WTC11 (cell line): ENCODE measurements at regions not wholly inside any gene's neighbourhood (a gene's known extent, or its start where the extent isn't known, plus 50 kb on each side); places are given as distances from the start of the nearest gene placed in this dataset.

Source experiments
- ATAC-seq: fragments of 200-7000 bp; cut with Tn5 transposase; 2 replicates; pipeline ENCODE4 v1.10.0; 2021; ENCODE audit warnings: mild to moderate bottlenecking, moderate library complexity
- CTCF ChIA-PET: fragments of 300-600 bp; sonication (Branson Sonifier 250); formaldehyde crosslinking; loops from one replicate; lab custom pipeline; 2021; ENCODE audit warnings: antibody characterized with exemption; lab: Charles Lee
- POLR2A ChIA-PET: fragments of 350-600 bp; sonication (Branson Sonifier 250); formaldehyde crosslinking; loops from one replicate; lab custom pipeline; 2021; ENCODE audit warnings: antibody characterized with exemption; lab: Charles Lee
- DNase-seq: peaks from one replicate; pipeline ENCODE4 v3.0.0; 2021; ENCODE audit warnings: low spot score
- H3K27ac Mint-ChIP-seq: 2 replicates; pipeline ENCODE4 v1.8.0; 2021; ENCODE audit warnings: mixed read lengths
- H3K27me3 Mint-ChIP-seq: 2 replicates; pipeline ENCODE4 v1.8.0; 2021; ENCODE audit warnings: low read depth, mild to moderate bottlenecking, moderate library complexity, mixed read lengths
- H3K36me3 Mint-ChIP-seq: 2 replicates; pipeline ENCODE4 v1.8.0; 2021; ENCODE audit warnings: mixed read lengths
- H3K4me1 Mint-ChIP-seq: 2 replicates; pipeline ENCODE4 v1.8.0; 2022; ENCODE audit warnings: mixed read lengths
- H3K4me3 Mint-ChIP-seq: 2 replicates; pipeline ENCODE4 v1.8.0; 2021; ENCODE audit warnings: mild to moderate bottlenecking, moderate library complexity, mixed read lengths
- H3K9me3 Mint-ChIP-seq: 2 replicates; pipeline ENCODE4 v1.8.0; 2021; ENCODE audit warnings: mixed read lengths
- AFF4 ChIP-seq: sonication (generic); formaldehyde crosslinking; IDR thresholded peaks from 2 replicates; pipeline ENCODE4 v1.8.1; 2023; ENCODE audit warnings: mild to moderate bottlenecking, missing genetic modification reagents, borderline replicate concordance
- CDX4 ChIP-seq: fragments of 250-450 bp; sonication (Bioruptor Pico); IDR thresholded peaks from 2 replicates; pipeline ENCODE4 v1.9.0; 2021; ENCODE audit warnings: moderate library complexity, mild to moderate bottlenecking, inconsistent platforms, borderline replicate concordance
- CREM ChIP-seq: sonication (generic); formaldehyde crosslinking; IDR thresholded peaks from 2 replicates; pipeline ENCODE4 v1.8.1; 2022; ENCODE audit warnings: mild to moderate bottlenecking, missing genetic modification reagents, moderate library complexity
- E2F5 ChIP-seq: sonication (generic); formaldehyde crosslinking; IDR thresholded peaks from 2 replicates; pipeline ENCODE4 v1.8.1; 2022; ENCODE audit warnings: mild to moderate bottlenecking, moderate library complexity, missing genetic modification reagents
- FOXP4 ChIP-seq: sonication (generic); formaldehyde crosslinking; IDR thresholded peaks from 2 replicates; pipeline ENCODE4 v1.8.0; 2022; ENCODE audit warnings: mild to moderate bottlenecking, missing genetic modification reagents
- GABPB1 ChIP-seq: sonication (generic); formaldehyde crosslinking; IDR thresholded peaks from 2 replicates; pipeline ENCODE4 v1.8.1; 2023; ENCODE audit warnings: mild to moderate bottlenecking, missing genetic modification reagents
- IRF2 ChIP-seq: sonication (generic); formaldehyde crosslinking; IDR thresholded peaks from 2 replicates; pipeline ENCODE4 v1.8.0; 2022; ENCODE audit warnings: low read depth, missing genetic modification reagents, borderline replicate concordance
- MYBL2 ChIP-seq: sonication (generic); formaldehyde crosslinking; IDR thresholded peaks from 2 replicates; pipeline ENCODE4 v1.8.1; 2023; ENCODE audit warnings: mild to moderate bottlenecking, moderate library complexity, missing genetic modification reagents
- NFATC4 ChIP-seq: fragments of 250-450 bp; sonication (Bioruptor Pico); IDR thresholded peaks from 2 replicates; pipeline ENCODE4 v1.9.0; 2021; ENCODE audit warnings: mild to moderate bottlenecking
- NFYB ChIP-seq: sonication (generic); formaldehyde crosslinking; conservative IDR thresholded peaks from 2 replicates; pipeline ENCODE4 v1.8.0; 2022; ENCODE audit warnings: low read depth, missing genetic modification reagents
- SOX15 ChIP-seq: fragments of 250-450 bp; sonication (Bioruptor Pico); IDR thresholded peaks from 2 replicates; pipeline ENCODE4 v1.9.0; 2021; ENCODE audit warnings: mild to moderate bottlenecking
- TP53 ChIP-seq: sonication (generic); formaldehyde crosslinking; IDR thresholded peaks from 2 replicates; pipeline ENCODE4 v1.8.1; 2023; ENCODE audit warnings: mild to moderate bottlenecking, missing genetic modification reagents
- USF1 ChIP-seq: sonication (generic); formaldehyde crosslinking; IDR thresholded peaks from 2 replicates; pipeline ENCODE4 v1.8.0; 2022; ENCODE audit warnings: mild to moderate bottlenecking, missing genetic modification reagents
- ZBTB21 ChIP-seq: sonication (generic); formaldehyde crosslinking; IDR thresholded peaks from 2 replicates; pipeline ENCODE4 v1.8.1; 2023; ENCODE audit warnings: mild to moderate bottlenecking, missing genetic modification reagents, borderline replicate concordance
- ZNF138 ChIP-seq: sonication (generic); formaldehyde crosslinking; conservative IDR thresholded peaks from 2 replicates; pipeline ENCODE4 v1.8.1; 2022; ENCODE audit warnings: mild to moderate bottlenecking, moderate library complexity, missing genetic modification reagents
- TF ChIP-seq, protein P1 (sequence below): sonication (generic); formaldehyde crosslinking; IDR thresholded peaks from 2 replicates; pipeline ENCODE4 v1.8.0; 2023; ENCODE audit warnings: missing genetic modification reagents, mild to moderate bottlenecking, borderline replicate concordance
- TF ChIP-seq, protein P2 (sequence below): sonication (generic); formaldehyde crosslinking; IDR thresholded peaks from 2 replicates; pipeline ENCODE4 v1.8.1; 2023; ENCODE audit warnings: mild to moderate bottlenecking, missing genetic modification reagents

DNA sequence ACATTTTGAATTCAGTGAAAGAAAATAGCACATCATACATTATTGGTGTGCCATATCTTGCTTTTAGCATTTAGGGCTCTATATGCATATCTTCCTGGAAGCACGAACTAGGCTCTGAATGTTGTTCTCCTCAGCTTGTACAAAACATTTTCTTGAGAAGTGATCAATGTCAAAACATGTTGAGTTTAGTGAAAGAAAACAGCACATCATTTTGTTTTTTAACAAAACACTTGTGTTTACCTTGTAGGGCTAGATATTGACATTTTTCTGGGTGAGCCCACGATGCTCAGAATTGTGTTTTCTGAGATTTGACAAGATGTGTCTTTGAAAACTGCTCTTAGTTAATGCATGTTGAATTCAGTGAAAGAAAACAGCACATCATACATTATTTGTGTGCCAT, 81.0 kb downstream of the ASCL4 start:
- no peak overlapping the region for H3K4me3 Mint-ChIP-seq
- ATAC-seq = no peak
- H3K27ac Mint-ChIP-seq = no peak overlapping the region
- H3K27me3 Mint-ChIP-seq = peaks cover 8% of the 10 kb centered on the region
- ChIA-PET POLR2A (no interaction called here), CTCF (interaction anchor here (1.0 kb wide), 1 partner anchor 30 kb away, joined by 3 read pairs; no protein-coding TSS in a partner anchor)
- H3K9me3 Mint-ChIP-seq = no peaks in the 10 kb centered on the region
- no peak for DNase-seq
- H3K36me3 Mint-ChIP-seq = no peaks in the 10 kb centered on the region
- peaks cover under 1% of the 10 kb centered on the region for H3K4me1 Mint-ChIP-seq
- TF ChIP-seq, protein P1, sequence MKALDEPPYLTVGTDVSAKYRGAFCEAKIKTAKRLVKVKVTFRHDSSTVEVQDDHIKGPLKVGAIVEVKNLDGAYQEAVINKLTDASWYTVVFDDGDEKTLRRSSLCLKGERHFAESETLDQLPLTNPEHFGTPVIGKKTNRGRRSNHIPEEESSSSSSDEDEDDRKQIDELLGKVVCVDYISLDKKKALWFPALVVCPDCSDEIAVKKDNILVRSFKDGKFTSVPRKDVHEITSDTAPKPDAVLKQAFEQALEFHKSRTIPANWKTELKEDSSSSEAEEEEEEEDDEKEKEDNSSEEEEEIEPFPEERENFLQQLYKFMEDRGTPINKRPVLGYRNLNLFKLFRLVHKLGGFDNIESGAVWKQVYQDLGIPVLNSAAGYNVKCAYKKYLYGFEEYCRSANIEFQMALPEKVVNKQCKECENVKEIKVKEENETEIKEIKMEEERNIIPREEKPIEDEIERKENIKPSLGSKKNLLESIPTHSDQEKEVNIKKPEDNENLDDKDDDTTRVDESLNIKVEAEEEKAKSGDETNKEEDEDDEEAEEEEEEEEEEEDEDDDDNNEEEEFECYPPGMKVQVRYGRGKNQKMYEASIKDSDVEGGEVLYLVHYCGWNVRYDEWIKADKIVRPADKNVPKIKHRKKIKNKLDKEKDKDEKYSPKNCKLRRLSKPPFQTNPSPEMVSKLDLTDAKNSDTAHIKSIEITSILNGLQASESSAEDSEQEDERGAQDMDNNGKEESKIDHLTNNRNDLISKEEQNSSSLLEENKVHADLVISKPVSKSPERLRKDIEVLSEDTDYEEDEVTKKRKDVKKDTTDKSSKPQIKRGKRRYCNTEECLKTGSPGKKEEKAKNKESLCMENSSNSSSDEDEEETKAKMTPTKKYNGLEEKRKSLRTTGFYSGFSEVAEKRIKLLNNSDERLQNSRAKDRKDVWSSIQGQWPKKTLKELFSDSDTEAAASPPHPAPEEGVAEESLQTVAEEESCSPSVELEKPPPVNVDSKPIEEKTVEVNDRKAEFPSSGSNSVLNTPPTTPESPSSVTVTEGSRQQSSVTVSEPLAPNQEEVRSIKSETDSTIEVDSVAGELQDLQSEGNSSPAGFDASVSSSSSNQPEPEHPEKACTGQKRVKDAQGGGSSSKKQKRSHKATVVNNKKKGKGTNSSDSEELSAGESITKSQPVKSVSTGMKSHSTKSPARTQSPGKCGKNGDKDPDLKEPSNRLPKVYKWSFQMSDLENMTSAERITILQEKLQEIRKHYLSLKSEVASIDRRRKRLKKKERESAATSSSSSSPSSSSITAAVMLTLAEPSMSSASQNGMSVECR = no peak
- TF ChIP-seq TP53 (CRISPR knock-in tag) (no peak), NFATC4 (CRISPR knock-in tag) (no peak), GABPB1 (CRISPR knock-in tag) (no peak), USF1 (no peak), CREM (CRISPR knock-in tag) (no peak), MYBL2 (no peak)

DNA sequence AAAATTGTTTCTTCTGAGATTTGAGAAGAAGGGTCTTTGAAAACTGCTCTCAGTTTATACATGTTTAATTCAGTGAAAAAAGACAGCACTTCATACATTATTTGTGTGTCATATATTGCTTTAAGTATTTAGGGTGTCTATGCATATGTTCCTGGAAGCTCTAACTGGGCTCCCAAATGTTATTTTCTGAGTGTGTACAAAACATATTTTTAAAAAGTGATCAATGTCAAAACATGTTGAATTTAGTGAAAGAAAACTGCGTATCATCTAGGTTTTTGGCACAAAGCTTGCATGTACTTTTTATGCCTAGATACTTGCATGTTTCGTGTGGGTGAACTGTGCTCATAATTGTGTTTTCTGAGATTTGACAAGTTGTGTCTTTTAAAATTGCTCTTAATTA, 81.6 kb downstream of the ASCL4 start:
- Mint-ChIP-seq H3K4me3 (no peak overlapping the region), H3K36me3 (no peaks in the 10 kb centered on the region), H3K27ac (no peak overlapping the region), H3K27me3 (peaks cover 10% of the 10 kb centered on the region), H3K4me1 (peaks cover 6% of the 10 kb centered on the region), H3K9me3 (no peaks in the 10 kb centered on the region)
- TF ChIP-seq NFYB (CRISPR knock-in tag) (no peak), NFATC4 (CRISPR knock-in tag) (no peak), AFF4 (CRISPR knock-in tag) (no peak), E2F5 (CRISPR knock-in tag) (no peak), ZNF138 (no peak), CDX4 (no peak), SOX15 (CRISPR knock-in tag) (no peak), ZBTB21 (CRISPR knock-in tag) (no peak), FOXP4 (CRISPR knock-in tag) (no peak), IRF2 (no peak)
- TF ChIP-seq, protein P2, sequence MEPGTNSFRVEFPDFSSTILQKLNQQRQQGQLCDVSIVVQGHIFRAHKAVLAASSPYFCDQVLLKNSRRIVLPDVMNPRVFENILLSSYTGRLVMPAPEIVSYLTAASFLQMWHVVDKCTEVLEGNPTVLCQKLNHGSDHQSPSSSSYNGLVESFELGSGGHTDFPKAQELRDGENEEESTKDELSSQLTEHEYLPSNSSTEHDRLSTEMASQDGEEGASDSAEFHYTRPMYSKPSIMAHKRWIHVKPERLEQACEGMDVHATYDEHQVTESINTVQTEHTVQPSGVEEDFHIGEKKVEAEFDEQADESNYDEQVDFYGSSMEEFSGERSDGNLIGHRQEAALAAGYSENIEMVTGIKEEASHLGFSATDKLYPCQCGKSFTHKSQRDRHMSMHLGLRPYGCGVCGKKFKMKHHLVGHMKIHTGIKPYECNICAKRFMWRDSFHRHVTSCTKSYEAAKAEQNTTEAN (CRISPR knock-in tag) = no peak
- CTCF ChIA-PET = interaction anchor here (1.0 kb wide), 1 partner anchor 29 kb away, joined by 3 read pairs; no protein-coding TSS in a partner anchor
- no peak for ATAC-seq
- POLR2A ChIA-PET = no interaction called here
- no peak for DNase-seq
